ENCODE measurements at regions not wholly inside any gene's neighbourhood (a gene's known extent, or its start where the extent isn't known, plus 50 kb on each side); places are given as distances from the start of the nearest gene placed in this dataset.

GRCh38 chr4:79059631-79060399, 120.6 kb upstream of the PAQR3 start:
- Mint-ChIP-seq H3K36me3 (ENCODE audit: insufficient read depth) (no peaks in the 10 kb centered on the region), H3K4me1 (ENCODE audit: low read depth) (peaks cover 15% of the 10 kb centered on the region), H3K27me3 (no peaks in the 10 kb centered on the region), H3K27ac (no peak overlapping the region), H3K9me3 (ENCODE audit: low read depth) (no peaks in the 10 kb centered on the region), H3K4me3 (ENCODE audit: low read depth) (no peak overlapping the region)
- no peak for DNase-seq (ENCODE audit: low spot score, unreplicated experiment)
- no peak for TF ChIP-seq CTCF (IDR thresholded peaks at IDR 0.05; ENCODE audit: unreplicated experiment)

- no peak for TF ChIP-seq CTCF (IDR thresholded peaks at IDR 0.05; ENCODE audit: unreplicated experiment)
- DNase-seq (ENCODE audit: low spot score, unreplicated experiment), result no peak
- Mint-ChIP-seq H3K4me3 (ENCODE audit: low read depth) (no peak overlapping the region), H3K27ac (no peak overlapping the region), H3K36me3 (ENCODE audit: insufficient read depth) (no peaks in the 10 kb centered on the region), H3K27me3 (no peaks in the 10 kb centered on the region), H3K4me1 (ENCODE audit: low read depth) (peaks cover 15% of the 10 kb centered on the region), H3K9me3 (ENCODE audit: low read depth) (no peaks in the 10 kb centered on the region)
Measured at GRCh38 chr4:79057772-79058171, 118.5 kb upstream of the PAQR3 start.

GRCh38 chr4:79053754-79054153, 114.5 kb upstream of the PAQR3 start:
- no peaks in the 10 kb centered on the region for H3K27me3 Mint-ChIP-seq
- H3K9me3 Mint-ChIP-seq (ENCODE audit: low read depth), result no peaks in the 10 kb centered on the region
- no peak overlapping the region for H3K4me3 Mint-ChIP-seq (ENCODE audit: low read depth)
- no peak for TF ChIP-seq CTCF (IDR thresholded peaks at IDR 0.05; ENCODE audit: unreplicated experiment)
- H3K27ac Mint-ChIP-seq, result no peak overlapping the region
- H3K4me1 Mint-ChIP-seq (ENCODE audit: low read depth), result peaks cover 27% of the 10 kb centered on the region
- DNase-seq (ENCODE audit: low spot score, unreplicated experiment), result no peak
- no peaks in the 10 kb centered on the region for H3K36me3 Mint-ChIP-seq (ENCODE audit: insufficient read depth)

GRCh38 chr4:79050541-79050880, 111.3 kb upstream of the PAQR3 start:
- H3K27ac Mint-ChIP-seq, result peak overlapping the region; percentile 54
- no peak for TF ChIP-seq CTCF (IDR thresholded peaks at IDR 0.05; ENCODE audit: unreplicated experiment)
- H3K9me3 Mint-ChIP-seq (ENCODE audit: low read depth), result no peaks in the 10 kb centered on the region
- peak overlapping the region; percentile 27 for H3K4me3 Mint-ChIP-seq (ENCODE audit: low read depth)
- DNase-seq (ENCODE audit: low spot score, unreplicated experiment), result no peak
- H3K27me3 Mint-ChIP-seq, result peaks cover 2% of the 10 kb centered on the region
- peaks cover 24% of the 10 kb centered on the region for H3K4me1 Mint-ChIP-seq (ENCODE audit: low read depth)
- no peaks in the 10 kb centered on the region for H3K36me3 Mint-ChIP-seq (ENCODE audit: insufficient read depth)

- Mint-ChIP-seq H3K27ac (peak overlapping the region; percentile 54), H3K27me3 (peaks cover 2% of the 10 kb centered on the region), H3K4me3 (ENCODE audit: low read depth) (peak overlapping the region; percentile 27), H3K4me1 (ENCODE audit: low read depth) (peaks cover 24% of the 10 kb centered on the region), H3K9me3 (ENCODE audit: low read depth) (no peaks in the 10 kb centered on the region), H3K36me3 (ENCODE audit: insufficient read depth) (no peaks in the 10 kb centered on the region)
- no peak for DNase-seq (ENCODE audit: low spot score, unreplicated experiment)
- no peak for TF ChIP-seq CTCF (IDR thresholded peaks at IDR 0.05; ENCODE audit: unreplicated experiment)
Measured at GRCh38 chr4:79049840-79050540, 110.8 kb upstream of the PAQR3 start.

Measured in progenitor cell of endocrine pancreas (in vitro differentiated cells).